ENCODE measurements at regions not wholly inside any gene's neighbourhood (a gene's known extent, or its start where the extent isn't known, plus 50 kb on each side); places are given as distances from the start of the nearest gene placed in this dataset.

- ATAC-seq (no peak), DNase-seq (no peak)
- Histone ChIP-seq H3K27ac (no peak overlapping the region), H3K36me3 (no peaks in the 10 kb centered on the region), H3K27me3 (peaks cover 0 to 4% (median 0%) of the 10 kb centered on the region in 7 donors), H3K9me3 (no peaks in the 10 kb centered on the region), H3K4me1 (no peaks in the 10 kb centered on the region), H3K4me3 (no peak overlapping the region)
- intact Hi-C loops (cut with DNase I) = no loop called here
- WGBS, 2 donors = 17 to 26% methylated on average over 2 of the region's 2 CpGs
- TF ChIP-seq CTCF (IDR thresholded peaks at IDR 0.05) = no peak
Measured at GRCh38 chr2:126222278-126222677, 433.7 kb upstream of the GYPC start.

GRCh38 chr2:126224776-126225175 is 431.2 kb upstream of the GYPC start:
- DNase-seq (no peak), ATAC-seq (no peak)
- Histone ChIP-seq H3K27ac (no peak overlapping the region), H3K4me1 (no peaks in the 10 kb centered on the region), H3K36me3 (no peaks in the 10 kb centered on the region), H3K9me3 (peaks cover 0 to 19% (median 6%) of the 10 kb centered on the region in 11 donors), H3K4me3 (no peak overlapping the region), H3K27me3 (peaks cover 0 to 4% (median 0%) of the 10 kb centered on the region in 7 donors)
- no peak for TF ChIP-seq CTCF (IDR thresholded peaks at IDR 0.05)
- intact Hi-C loops (cut with DNase I) = no loop called here
- 91 to 95% methylated on average over 1 of the region's 1 CpG for WGBS, 2 donors

- H3K36me3 ChIP-seq = no peaks in the 10 kb centered on the region
- intact Hi-C loops (cut with DNase I) = no loop called here
- H3K27ac ChIP-seq = no peak overlapping the region
- TF ChIP-seq CTCF (IDR thresholded peaks at IDR 0.05) = peak in 5 of 9 donors; percentile 13 to 35 (median 24)
- no peaks in the 10 kb centered on the region for H3K4me1 ChIP-seq
- H3K4me3 ChIP-seq = no peak overlapping the region
- WGBS, 2 donors = 61 to 65% methylated on average over 1 of the region's 1 CpG
- peaks cover 0 to 2% (median 0%) of the 10 kb centered on the region in 7 donors for H3K27me3 ChIP-seq
- DNase-seq (no peak), ATAC-seq (no peak)
- peaks cover 0 to 21% (median 6%) of the 10 kb centered on the region in 11 donors for H3K9me3 ChIP-seq
Measured at GRCh38 chr2:126227250-126227649, 428.7 kb upstream of the GYPC start.

- Histone ChIP-seq H3K36me3 (no peaks in the 10 kb centered on the region), H3K4me3 (no peak overlapping the region), H3K27ac (no peak overlapping the region), H3K27me3 (no peaks in the 10 kb centered on the region), H3K9me3 (peaks cover 0 to 21% (median 6%) of the 10 kb centered on the region in 11 donors), H3K4me1 (no peaks in the 10 kb centered on the region)
- intact Hi-C loops (cut with DNase I) = no loop called here
- TF ChIP-seq CTCF (IDR thresholded peaks at IDR 0.05) = no peak
- WGBS, 2 donors = 81 to 85% methylated on average over 1 of the region's 1 CpG
- no peak for DNase-seq
- ATAC-seq = no peak
Measured at GRCh38 chr2:126228531-126228930, 427.4 kb upstream of the GYPC start.
